GM23338 (cell line): ENCODE measurements at regions not wholly inside any gene's neighbourhood (a gene's known extent, or its start where the extent isn't known, plus 50 kb on each side); places are given as distances from the start of the nearest gene placed in this dataset.

Experiments
- ATAC-seq: fragments of 200-7000 bp; cut with Tn5 transposase; 3 replicates; pipeline ENCODE4 v1.9.1; 2020
- DNase-seq: peaks from one replicate; pipeline ENCODE4 v3.0.0-alpha.2; 2015; ENCODE audit warnings: low spot score
- H2AFZ ChIP-seq: fragments of 200-600 bp; sonication (generic); 2 replicates; pipeline ENCODE4 v1.8.0; 2016; ENCODE audit warnings: antibody characterized with exemption, mild to moderate bottlenecking, moderate library complexity
- H3F3A ChIP-seq: fragments of 200-600 bp; sonication (generic); replicated peaks from 2 replicates; pipeline ENCODE4 v1.8.0; 2017; ENCODE audit warnings: antibody characterized with exemption, mixed run types, low read depth
- H3K27ac ChIP-seq: fragments of 200-600 bp; sonication (generic); 2 replicates; pipeline ENCODE4 v1.6.1; 2016; ENCODE audit warnings: low read depth
- H3K27me3 ChIP-seq: fragments of 200-600 bp; sonication (generic); 2 replicates; pipeline ENCODE4 v1.8.0; 2016; ENCODE audit warnings: mild to moderate bottlenecking, mixed run types, moderate library complexity; ENCODE audit not compliant: insufficient read depth
- H3K36me3 ChIP-seq: fragments of 200-600 bp; sonication (generic); 2 replicates; pipeline ENCODE4 v1.8.0; 2016; ENCODE audit warnings: mild to moderate bottlenecking; ENCODE audit not compliant: insufficient read depth
- H3K4me1 ChIP-seq: fragments of 200-600 bp; sonication (generic); 2 replicates; pipeline ENCODE4 v1.8.0; 2016; ENCODE audit warnings: mild to moderate bottlenecking, moderate library complexity; ENCODE audit not compliant: insufficient read depth
- H3K4me2 ChIP-seq: fragments of 200-600 bp; sonication (generic); 2 replicates; pipeline ENCODE4 v1.7.1; 2017; ENCODE audit warnings: mixed run types
- H3K4me3 ChIP-seq: fragments of 200-600 bp; sonication (generic); 2 replicates; pipeline ENCODE4 v1.6.1; 2016; ENCODE audit warnings: mixed run types
- H3K79me2 ChIP-seq: fragments of 200-600 bp; sonication (generic); replicated peaks from 2 replicates; pipeline ENCODE4 v1.8.0; 2017; ENCODE audit warnings: mild to moderate bottlenecking; ENCODE audit not compliant: insufficient read depth
- H3K9me2 ChIP-seq: fragments of 200-600 bp; sonication (generic); 2 replicates; pipeline ENCODE4 v1.8.0; 2017; ENCODE audit not compliant: insufficient read depth
- H4K20me1 ChIP-seq: fragments of 200-600 bp; sonication (generic); replicated peaks from 2 replicates; pipeline ENCODE4 v1.8.0; 2017; ENCODE audit warnings: mild to moderate bottlenecking; ENCODE audit not compliant: insufficient read depth
- H3K27ac Mint-ChIP-seq: 2 replicates; pipeline ENCODE4 v1.8.0; 2020; ENCODE audit warnings: inconsistent platforms, mild to moderate bottlenecking, moderate library complexity, mixed read lengths
- H3K27me3 Mint-ChIP-seq: 3 replicates; pipeline ENCODE4 v1.8.0; 2022; ENCODE audit warnings: low read depth, mild to moderate bottlenecking, moderate library complexity, mixed read lengths, inconsistent platforms; ENCODE audit not compliant: insufficient read depth, poor library complexity
- H3K36me3 Mint-ChIP-seq: 3 replicates; pipeline ENCODE4 v1.8.0; 2021; ENCODE audit warnings: low read depth, mild to moderate bottlenecking, inconsistent platforms, moderate library complexity, mixed read lengths
- H3K4me1 Mint-ChIP-seq: 3 replicates; pipeline ENCODE4 v1.8.0; 2020; ENCODE audit warnings: mild to moderate bottlenecking, inconsistent platforms, mixed read lengths
- H3K4me3 Mint-ChIP-seq: 3 replicates; pipeline ENCODE4 v1.8.0; 2021; ENCODE audit warnings: moderate library complexity, mild to moderate bottlenecking, inconsistent platforms, mixed read lengths
- H3K9me3 Mint-ChIP-seq: 3 replicates; pipeline ENCODE4 v1.8.0; 2020; ENCODE audit warnings: moderate library complexity, mild to moderate bottlenecking, inconsistent platforms, mixed read lengths
- ETS1 ChIP-seq: IDR thresholded peaks from 2 replicates; pipeline ENCODE4 v1.6.1; 2016; ENCODE audit warnings: antibody characterized with exemption
- EZH2 ChIP-seq: fragments of 200-600 bp; sonication (generic); IDR thresholded peaks from one replicate; pipeline ENCODE4 v1.8.0; 2017; ENCODE audit warnings: antibody characterized with exemption, mild to moderate bottlenecking, low read depth; ENCODE audit not compliant: unreplicated experiment
- NANOG ChIP-seq: IDR thresholded peaks from 2 replicates; pipeline ENCODE4 v1.6.1; 2016; ENCODE audit warnings: antibody characterized with exemption, borderline replicate concordance
- POLR2AphosphoS5 ChIP-seq: IDR thresholded peaks from 2 replicates; pipeline ENCODE4 v1.6.1; 2016; ENCODE audit warnings: antibody characterized with exemption, low read depth
- REST ChIP-seq: IDR thresholded peaks from one replicate; pipeline ENCODE4 v1.6.1; 2018; ENCODE audit warnings: antibody characterized with exemption; ENCODE audit not compliant: unreplicated experiment
- STAT1 ChIP-seq: IDR thresholded peaks from one replicate; pipeline ENCODE4 v1.6.1; 2016; ENCODE audit warnings: antibody characterized with exemption; ENCODE audit not compliant: unreplicated experiment
- ZNF114 ChIP-seq: fragments of 250-450 bp; sonication (Bioruptor Pico); IDR thresholded peaks from 2 replicates; pipeline ENCODE4 v1.5.0; 2020; ENCODE audit warnings: mild to moderate bottlenecking, moderate library complexity

GRCh38 chr12:74624201-74624600 lies 86.6 kb downstream of the ATXN7L3B start (continued):
- no peak for TF ChIP-seq ZNF114 (CRISPR knock-in tag)

GRCh38 chr12:74626397-74626796 lies 88.8 kb downstream of the ATXN7L3B start:
- TF ChIP-seq POLR2AphosphoS5: no peak
- no peak for TF ChIP-seq STAT1
- no peak for TF ChIP-seq EZH2
- no peak for TF ChIP-seq REST
- Histone ChIP-seq H3K27me3 (no peaks in the 10 kb centered on the region), H3K79me2 (no peaks in the 10 kb centered on the region), H3K27ac (no peak overlapping the region), H3K36me3 (no peaks in the 10 kb centered on the region), H3K4me3 (no peak overlapping the region), H3K4me2 (no peak overlapping the region), H3F3A (no peaks in the 10 kb centered on the region), H3K4me1 (no peaks in the 10 kb centered on the region), H4K20me1 (no peaks in the 10 kb centered on the region), H2AFZ (no peak overlapping the region), H3K9me2 (no peaks in the 10 kb centered on the region)
- Mint-ChIP-seq H3K27ac (no peak overlapping the region), H3K36me3 (no peaks in the 10 kb centered on the region), H3K9me3 (peaks cover 9% of the 10 kb centered on the region; the same call in 2 of the 3 replicates), H3K4me1 (no peaks in the 10 kb centered on the region), H3K4me3 (no peak overlapping the region), H3K27me3 (no peaks in the 10 kb centered on the region)
- ATAC-seq: no peak
- no peak for DNase-seq

GRCh38 chr12:74641262-74641661 lies 103.6 kb downstream of the ATXN7L3B start:
- ATAC-seq (no peak), DNase-seq (no peak)
- Histone ChIP-seq H3K79me2 (no peaks in the 10 kb centered on the region), H3K27me3 (no peaks in the 10 kb centered on the region), H3K27ac (no peak overlapping the region), H3K4me2 (no peak overlapping the region), H3K36me3 (no peaks in the 10 kb centered on the region), H3K4me3 (no peak overlapping the region), H4K20me1 (no peaks in the 10 kb centered on the region), H2AFZ (no peak overlapping the region), H3K9me2 (no peaks in the 10 kb centered on the region), H3F3A (no peaks in the 10 kb centered on the region), H3K4me1 (no peaks in the 10 kb centered on the region)
- H3K4me3 Mint-ChIP-seq: no peak overlapping the region
- H3K27ac Mint-ChIP-seq: no peak overlapping the region
- peaks cover 2% of the 10 kb centered on the region for H3K27me3 Mint-ChIP-seq
- H3K4me1 Mint-ChIP-seq: peaks cover 3% of the 10 kb centered on the region; the same call in 1 of the 3 replicates
- no peaks in the 10 kb centered on the region for H3K9me3 Mint-ChIP-seq
- H3K36me3 Mint-ChIP-seq: no peaks in the 10 kb centered on the region
- no peak for TF ChIP-seq NANOG
- no peak for TF ChIP-seq ETS1
- no peak for TF ChIP-seq POLR2AphosphoS5
- TF ChIP-seq REST: no peak
- TF ChIP-seq ZNF114 (CRISPR knock-in tag): no peak
